HK-2 (cell line): ENCODE measurements at regions not wholly inside any gene's neighbourhood (a gene's known extent, or its start where the extent isn't known, plus 50 kb on each side); places are given as distances from the start of the nearest gene placed in this dataset.
"Not testable (repeated sequence)": the region's sequence is repeated elsewhere in the genome, so short reads cannot be mapped to it uniquely, and the experiment has no call there.

Experiments used
- DNase-seq: peaks from one replicate; pipeline ENCODE4 v3.0.0-alpha.2; 2018; ENCODE audit not compliant: unreplicated experiment

DNA sequence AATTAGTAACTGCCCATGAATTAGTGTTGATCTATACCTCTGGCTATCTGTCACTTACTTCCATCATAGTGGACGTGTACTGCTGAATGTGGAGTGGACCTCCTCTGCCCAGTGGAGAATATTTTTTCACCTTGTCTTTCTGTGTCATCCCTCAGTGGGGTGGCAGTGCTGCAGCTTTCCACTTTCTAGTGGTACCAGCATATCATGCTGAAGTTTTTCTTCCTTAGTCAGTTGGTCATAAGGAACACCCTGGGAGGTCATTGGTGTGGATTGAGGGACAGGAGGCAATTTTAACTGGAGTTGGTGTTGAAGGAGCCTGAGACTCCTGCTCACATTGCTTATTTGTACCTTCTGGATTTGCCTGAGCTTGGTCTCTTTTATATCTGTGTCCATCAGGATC is 151.7 kb upstream of the ANKH start:
- DNase-seq: no peak

DNA sequence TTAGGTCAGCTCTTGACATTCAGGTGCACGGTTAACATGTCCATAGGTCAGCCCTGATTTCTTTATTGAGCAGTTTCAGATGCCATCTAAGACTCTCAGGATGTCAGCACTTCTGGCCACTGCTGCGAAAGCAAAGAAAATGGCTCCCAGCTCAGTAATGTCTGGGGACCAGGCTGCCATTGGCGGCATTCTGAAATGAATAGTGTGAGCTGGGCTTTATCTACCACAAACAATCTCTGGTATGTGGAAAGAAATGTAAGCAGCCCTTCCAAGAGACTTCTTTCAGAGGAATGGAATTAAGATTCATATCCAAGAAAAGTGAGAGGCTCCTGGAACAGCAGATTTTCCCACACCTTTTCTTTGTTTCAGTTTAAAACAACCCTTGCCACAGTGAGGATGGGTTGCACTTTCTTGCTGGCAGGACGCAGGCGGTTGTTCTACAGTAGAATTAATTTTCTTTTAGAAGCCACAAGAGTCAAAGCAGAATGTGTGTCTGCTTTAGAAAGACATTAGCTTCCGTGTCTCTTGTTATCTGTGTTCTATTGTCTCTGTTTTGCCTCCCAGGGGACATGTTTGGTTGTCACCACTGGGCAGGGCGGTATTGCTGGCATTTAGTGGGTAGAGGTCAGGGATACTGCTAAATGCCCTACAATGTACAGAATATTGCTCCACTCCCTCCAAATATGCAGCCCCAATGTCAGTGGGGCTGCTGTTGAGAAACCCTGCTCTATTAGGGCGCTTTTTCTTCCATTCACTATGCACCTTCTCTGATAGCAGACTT is 149.9 kb upstream of the ANKH start:
- no peak for DNase-seq

DNA sequence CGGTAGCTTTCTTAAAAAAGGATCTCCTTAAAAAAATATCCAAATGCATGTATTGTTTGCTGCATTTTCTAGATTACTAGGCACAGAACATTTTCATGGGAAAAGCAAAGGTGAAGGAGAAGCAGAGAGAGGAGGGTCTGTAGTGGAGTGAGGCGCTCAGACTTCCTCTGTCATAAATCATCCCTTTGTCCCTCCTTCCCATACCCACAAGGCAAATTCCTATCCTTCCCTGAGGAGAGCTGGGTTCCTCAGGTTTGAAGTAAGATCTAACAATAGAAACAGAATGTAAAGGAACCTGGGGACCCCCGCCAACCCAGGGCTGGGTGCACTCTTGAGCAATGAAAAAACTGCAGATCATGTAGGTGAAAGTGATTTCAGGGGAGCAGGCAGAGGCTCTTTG is 149.2 kb upstream of the ANKH start:
- DNase-seq: no peak

DNA sequence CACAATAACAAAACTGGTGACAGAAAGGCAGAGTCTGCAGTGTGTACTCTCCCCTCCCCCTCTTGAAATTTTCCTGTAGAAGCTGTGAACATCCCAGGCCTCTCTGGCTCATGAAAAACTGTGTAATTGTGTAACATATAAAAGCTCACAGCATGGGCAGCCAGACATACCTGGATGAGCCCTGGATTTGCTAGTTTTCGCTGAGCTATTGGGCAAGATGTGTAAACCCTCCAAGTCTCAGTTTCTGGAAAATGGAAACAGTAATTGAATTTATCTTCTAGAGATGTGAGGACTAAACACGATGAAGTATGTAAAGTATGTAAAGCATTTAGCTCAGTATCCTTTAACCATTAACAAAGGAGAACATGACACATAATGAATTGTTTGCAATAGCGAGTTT is 143.2 kb upstream of the ANKH start:
- DNase-seq: no peak

DNA sequence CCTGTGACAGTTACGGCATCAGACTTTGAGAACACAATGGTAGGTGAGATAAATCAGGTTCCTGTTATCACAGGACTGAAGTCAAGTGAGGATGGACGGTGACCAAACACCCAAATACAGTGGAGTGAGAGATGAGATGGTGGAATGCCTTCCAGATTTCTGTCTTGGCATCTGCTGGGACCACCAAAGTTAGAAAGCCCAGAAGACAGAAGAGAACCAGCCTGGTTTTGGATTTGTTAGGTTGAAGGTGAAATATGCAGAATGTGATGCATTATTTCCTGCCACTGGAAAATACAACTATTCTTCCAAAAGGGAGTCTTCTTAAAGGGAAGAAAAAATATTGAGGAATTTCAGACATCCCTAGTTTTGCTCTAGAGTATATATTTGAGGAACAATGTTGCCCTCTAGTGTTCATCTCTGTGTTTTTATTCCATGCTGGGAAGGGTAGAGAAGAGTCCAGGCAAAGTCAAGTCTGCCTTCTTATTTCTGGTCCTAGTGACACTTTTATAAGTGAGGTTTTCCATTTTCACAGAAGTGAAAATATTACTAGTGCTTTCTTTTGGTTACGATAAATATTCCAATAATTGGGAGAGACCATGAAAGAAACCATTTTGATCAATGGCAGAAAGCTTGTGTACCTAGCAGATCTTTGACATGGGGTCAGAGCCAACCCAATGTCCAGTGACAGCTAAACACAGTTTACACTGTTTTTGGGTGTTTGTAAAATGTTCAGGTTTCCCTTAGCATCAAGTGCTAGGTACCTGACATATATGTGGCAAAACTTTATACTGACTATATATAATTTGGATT is 142.3 kb upstream of the ANKH start:
- no peak for DNase-seq

DNA sequence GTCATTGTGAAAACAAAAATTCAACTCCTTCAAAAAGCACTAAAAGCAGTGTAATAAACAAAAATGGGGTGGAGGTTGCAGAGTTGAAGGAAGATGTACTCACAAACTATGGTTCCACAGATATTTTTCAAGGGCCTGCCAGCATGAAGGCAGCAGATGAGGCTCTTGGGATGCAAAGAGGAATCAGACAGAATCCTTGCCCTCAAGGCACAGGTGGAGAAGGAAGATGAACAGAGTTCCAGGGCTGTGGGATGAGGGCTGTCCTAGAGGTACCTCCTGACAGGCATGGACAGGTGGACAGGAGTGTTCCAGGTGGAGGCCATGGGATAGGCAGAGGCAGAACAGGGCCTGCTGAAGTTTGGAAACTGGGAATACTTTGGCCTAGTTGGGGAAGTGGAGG is 140.5 kb upstream of the ANKH start:
- no peak for DNase-seq

DNA sequence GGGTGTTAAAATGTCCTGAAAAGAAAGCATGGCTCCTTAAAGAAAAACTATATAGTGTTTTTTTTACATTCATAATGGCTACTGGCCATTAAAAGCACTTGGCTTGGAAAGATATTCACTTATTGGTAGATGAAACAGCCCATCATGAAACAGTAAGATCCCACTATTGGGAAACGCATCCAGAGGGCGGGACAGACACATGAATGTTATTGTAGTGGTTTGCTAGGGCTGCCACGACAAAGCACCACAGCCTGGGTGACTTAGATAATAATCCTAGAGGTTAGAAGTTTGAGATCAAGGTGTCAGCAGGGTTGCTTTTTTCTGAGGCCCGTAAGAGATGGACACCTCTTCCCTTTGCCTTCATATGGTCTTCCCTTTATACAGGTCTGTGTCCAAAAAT is 139.4 kb upstream of the ANKH start:
- DNase-seq: no peak

DNA sequence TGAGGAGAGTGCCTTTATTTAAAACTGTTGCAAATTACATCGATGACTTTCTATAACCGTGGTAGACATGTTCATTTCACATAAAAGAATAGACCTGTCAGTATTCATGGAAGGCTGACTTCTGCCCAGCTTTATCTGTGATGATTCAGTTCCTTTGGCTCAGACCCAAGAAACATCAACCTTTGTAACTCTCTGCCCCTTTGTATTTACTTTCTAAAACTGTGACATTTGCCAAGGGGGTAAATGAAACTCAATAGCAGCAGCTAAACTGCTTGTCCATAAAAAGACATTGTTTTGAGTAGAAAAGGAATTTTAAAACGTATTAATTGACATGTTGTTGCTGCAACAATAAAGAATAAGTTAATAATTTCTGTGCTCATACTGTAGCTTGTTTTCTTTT is 137.8 kb upstream of the ANKH start:
- no peak for DNase-seq

DNA sequence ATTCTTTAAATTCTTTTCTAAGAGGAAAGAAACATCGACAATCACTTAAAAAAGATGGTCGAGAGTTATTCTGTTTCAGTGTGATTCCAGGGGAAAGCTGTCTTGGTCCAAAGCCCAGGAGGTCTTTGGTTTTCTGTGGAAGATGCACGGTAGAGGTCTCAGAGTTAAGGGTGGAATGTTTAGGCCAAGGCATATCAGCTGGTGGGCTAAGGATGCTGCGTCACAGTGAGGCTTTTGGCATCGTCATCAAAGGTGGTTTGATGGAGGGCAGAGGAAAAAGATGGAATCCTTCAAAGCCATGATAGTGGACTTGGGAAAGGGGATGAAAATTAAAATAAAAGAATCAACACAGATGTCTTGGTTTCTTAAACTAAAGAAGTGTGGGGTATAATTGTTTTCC is 137.3 kb upstream of the ANKH start:
- DNase-seq: no peak

DNA sequence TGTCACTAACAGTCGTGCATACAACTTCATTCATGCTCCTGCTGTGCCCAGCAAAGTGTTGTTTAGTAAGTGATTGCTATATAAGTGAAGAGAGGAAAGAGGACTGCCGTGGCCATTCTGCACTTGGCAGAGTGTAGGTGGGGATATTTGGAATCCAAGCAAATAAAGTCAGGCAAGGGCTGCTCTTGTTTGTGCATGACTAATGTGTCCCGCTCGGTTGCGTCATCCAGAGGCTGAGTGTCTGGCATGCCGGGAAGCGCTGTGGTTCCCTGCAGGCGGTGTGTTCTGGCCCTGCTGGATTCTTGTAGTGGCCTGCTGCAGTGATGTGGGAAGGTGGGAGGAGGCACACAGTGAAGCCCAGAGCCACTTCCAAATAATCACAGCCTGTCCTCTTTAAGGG is 136.9 kb upstream of the ANKH start:
- peak; percentile 77 for DNase-seq

DNA sequence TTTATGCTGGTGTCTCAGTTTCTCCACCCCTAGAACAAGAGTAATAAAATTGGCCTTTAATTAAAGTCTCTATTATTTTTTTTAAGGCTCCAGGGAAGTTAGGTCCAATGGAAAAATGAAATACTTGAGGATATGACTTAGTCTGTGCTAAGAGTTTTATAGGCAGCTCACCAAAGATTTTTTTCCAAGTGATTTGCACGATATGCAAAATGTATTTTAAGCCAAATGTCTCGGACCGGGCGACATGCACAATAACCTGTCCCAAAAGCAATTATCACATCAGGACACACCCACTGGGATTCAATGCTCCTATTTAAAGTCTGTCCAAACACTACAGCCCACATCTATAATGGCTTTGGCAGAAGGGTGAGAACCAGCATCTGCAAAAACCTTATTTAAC is 136.1 kb upstream of the ANKH start:
- no peak for DNase-seq

DNA sequence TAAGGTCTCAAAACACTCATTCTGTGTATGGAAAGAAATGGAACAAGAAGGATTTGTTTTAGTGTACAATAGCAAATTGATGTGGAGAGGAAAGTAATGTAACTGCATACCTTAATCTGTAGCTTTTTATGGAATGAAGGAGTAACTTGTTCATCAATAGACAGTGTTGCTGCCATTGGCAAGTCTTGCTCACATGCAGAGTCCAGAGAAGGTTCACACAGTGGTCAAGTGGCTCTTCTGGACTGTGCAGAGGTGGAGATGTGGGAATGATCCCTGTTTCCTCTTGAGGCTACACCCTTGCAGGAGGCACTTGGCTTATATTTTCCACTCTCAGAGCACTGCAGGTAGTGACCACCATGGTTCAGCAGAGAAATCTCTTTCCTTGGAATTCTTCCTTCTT is 132.9 kb upstream of the ANKH start:
- no peak for DNase-seq

DNA sequence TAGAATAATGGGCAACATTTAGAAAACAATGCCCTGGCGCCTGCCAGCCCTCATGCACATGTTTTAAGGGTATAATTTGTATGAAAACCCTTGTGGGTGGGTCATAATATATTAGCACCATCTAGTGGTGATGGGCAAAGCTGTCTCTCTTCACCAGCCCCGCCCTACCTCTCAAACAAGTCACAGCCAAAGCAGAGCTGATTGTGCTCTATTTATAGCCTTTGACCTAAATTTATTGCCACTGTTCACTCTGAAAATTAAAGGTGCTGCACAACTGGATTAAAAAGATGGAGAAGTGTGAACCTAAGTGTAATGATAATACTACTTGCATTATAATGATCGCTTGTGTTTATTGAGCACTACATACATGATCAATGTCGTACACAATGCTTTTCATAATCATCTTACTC is 131.9 kb upstream of the ANKH start:
- DNase-seq: peak; percentile 27

DNA sequence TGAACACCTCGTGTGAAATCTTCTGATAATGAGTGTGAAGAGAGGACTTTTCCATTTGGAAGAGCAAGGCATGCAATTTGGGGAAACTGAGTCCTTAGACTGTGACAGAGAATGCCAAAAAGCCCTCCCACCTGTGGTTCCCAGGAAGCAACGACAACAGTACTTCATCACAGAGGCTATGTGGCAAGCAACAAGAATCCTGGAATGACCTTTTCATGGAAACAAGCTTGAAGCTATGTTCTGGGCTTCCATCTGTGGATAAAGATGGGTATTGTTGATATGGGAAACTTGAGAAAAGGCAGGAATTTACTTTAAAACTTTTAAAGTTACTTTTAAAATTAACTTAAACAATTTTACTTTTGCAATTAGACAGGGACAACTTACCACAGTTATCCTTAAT is 131.2 kb upstream of the ANKH start:
- no peak for DNase-seq

DNA sequence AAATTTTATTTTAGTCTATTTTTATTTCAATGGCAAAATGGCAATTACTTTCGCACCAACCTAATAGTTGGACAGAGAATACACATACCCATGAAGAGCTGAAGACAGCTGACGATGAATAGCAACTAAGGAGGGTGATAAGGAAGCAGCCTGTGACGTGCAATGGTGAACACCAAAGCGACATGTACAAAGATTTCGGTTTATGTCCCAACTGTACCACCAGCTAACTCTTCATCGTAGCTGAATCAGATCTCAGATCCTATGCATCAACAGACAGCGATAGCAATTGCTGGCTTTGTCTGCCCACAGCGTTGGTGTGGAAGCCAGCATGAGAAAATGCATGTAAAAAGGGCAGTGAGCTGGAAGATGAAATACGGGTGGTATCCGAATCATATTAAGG is 130.6 kb upstream of the ANKH start:
- DNase-seq: no peak

DNA sequence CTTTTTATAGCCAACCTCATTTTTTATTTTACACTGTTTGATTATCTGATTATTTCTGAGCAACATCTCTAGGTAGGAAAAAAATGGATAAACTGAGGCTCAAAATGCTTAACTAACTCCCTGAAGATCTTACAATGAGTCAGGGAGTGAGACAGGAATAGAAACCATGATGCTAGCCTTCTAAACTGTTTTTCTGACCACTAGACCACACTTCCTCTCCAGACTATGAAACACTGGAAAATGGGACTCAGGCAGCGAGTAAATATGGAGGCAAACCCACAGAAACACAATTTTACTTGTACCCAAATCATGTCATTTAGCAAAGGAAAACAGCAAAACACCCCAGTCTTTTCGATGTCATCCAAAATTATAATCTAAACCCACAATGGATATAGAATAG is 129.9 kb upstream of the ANKH start:
- DNase-seq: no peak

DNA sequence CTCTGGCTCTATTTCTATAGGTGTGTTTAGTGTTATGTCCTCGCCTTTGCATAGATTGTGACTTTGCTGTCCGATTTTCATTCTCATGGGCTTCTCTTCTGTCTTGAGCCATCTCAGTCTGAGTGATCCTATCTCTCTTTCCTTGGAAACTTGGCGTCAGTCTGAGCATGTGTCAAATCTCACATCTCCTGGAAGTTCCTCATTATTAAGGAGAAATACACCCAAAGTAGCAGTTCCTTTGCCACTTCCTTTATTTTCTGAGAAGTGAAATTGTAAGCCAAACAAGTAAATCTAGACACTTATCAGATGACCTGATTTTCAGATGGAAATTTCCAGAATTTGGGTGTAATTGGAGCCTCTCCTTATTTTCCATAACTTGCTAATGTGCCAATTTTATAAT is 126.9 kb upstream of the ANKH start:
- no peak for DNase-seq

DNA sequence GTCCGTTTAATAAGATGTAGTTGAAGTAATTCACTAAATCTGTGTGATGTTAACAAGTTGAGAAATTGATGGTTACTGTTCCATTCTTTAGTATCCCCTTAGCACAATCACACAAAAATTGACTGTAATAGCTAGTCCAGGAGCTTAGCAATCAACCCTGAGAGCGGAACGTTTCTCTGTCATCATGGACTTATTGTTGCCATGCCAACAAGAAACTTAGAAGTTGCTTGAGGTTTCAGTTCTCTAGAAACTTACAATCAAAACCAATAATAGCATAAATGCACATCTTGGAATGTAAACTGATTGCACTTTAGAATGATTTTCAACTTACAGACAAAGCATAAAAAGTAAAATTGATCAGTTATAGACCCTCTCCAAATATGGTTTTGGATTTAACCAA is 125.4 kb upstream of the ANKH start:
- DNase-seq: no peak

DNA sequence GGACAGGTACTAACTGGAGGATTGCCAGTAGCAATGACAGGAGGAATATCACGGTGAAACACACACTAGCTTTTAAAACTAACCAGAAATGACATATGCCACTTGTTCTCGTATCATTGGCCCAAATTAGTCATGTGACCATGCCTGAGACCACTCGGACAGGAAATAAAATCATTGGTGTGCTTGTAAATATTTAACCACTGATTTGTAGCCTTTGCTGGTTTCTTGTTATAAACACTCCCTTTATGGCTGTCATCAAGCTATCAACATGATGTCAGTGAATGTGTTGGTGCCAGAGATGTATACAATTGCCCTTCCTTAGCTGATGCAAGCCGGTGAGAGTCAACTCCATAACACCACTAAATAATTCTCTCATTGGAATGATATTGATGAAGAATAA is 123.7 kb upstream of the ANKH start:
- DNase-seq: no peak

DNA sequence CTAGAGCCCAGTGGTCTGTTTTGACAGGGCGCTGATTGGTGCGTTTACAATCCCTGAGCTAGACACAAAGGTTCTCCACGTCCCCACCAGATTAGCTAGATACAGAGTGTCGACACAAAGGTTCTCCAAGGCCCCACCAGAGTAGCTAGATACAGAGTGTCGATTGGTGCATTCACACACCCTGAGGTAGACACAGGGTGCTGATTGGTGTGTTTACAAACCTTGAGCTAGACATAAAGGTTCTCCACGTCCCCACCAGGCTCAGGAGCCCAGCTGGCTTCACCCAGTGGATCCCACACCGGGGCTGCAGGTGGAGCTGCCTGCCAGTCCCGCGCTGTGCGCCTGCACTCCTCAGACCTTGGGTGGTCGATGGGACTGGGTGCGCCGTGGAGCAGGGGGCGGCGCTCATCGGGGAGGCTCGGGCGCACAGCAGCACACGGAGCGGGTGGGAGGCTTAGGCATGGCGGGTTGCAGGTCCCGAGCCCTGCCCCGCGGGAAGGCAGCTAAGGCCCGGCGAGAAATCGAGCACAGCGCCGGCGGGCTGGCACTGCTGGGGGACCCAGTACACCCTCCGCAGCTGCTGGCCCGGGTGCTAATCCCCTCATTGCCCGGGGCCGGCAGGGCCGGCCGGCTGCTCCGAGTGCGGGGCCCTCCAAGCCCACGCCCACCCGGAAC is 122.0 kb upstream of the ANKH start:
- DNase-seq: not testable (repeated sequence)

DNA sequence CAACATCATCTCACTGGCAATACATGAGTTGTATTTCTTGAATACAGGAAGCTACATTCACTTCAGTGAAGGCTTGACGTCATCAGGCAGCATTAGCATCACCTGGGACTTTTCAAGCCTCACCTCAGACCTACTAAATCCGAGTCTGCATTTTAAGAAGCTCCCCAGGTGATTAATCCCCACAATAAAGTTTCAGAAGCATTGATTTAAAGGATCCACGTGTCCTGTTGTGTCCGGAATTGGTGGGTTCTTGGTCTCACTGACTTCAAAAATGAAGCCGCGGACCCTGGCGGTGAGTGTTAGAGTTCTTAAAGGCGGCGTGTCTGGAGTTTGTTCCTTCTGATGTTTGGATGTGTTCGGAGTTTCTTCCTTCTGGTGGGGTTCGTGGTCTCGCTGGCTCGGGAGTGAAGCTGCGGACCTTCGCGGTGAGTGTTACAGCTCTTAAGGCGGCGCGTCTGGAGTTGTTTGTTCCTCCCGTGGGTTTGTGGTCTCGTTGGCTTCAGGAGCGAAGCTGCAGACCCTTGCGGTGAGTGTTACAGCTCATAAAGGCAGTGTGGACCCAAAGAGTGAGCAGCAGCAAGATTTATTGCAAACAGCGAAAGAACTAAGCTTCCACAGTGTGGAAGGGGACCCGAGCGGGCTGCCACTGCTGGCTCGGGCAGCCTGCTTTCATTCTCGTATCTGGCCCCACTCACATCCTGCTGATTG is 121.3 kb upstream of the ANKH start:
- not testable (repeated sequence) for DNase-seq

DNA sequence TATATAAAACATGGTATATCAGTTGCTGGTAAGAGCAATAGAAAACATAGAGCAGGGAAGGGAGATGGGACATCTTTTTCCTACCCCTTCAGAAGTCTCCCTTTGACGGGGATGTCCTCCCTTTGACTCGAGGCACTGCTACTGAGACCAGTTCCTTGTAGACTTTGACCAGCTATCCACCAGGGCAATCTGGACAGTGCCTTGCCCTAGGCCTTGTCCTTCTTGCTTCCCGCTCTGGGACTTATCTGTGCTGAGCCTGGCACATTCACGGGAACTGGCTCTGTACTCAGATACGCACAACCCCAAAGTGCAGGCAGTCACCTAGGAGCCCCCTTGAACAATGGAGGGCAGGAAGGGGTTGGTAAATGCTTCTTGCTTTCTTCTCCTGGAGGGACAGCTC is 116.6 kb upstream of the ANKH start:
- no peak for DNase-seq
